Naive B cell (primary cell): ENCODE measurements at regions not wholly inside any gene's neighbourhood (a gene's known extent, or its start where the extent isn't known, plus 50 kb on each side); places are given as distances from the start of the nearest gene placed in this dataset.

Source experiments
- ATAC-seq, 2 donors: fragments of 150-1000 bp; cut with Tn5 transposase; 2 replicates each; pipeline ENCODE4 v1.10.0; 2021; ENCODE audit warnings: low read depth in 2 of 2, mild to moderate bottlenecking in 2 of 2, moderate library complexity in 2 of 2
- DNase-seq: peaks from one replicate; pipeline ENCODE4 v3.0.0; 2022
- H3K27ac Mint-ChIP-seq, 6 donors: one replicate each; pipeline ENCODE4 v1.8.0; 2020 to 2022; ENCODE audit warnings: mild to moderate bottlenecking in 6 of 6, mixed read lengths in 6 of 6, moderate library complexity in 5 of 6, inconsistent platforms in 2 of 6
- H3K27me3 Mint-ChIP-seq, 3 donors: one replicate each; pipeline ENCODE4 v1.8.0; 2021 to 2022; ENCODE audit warnings: mixed read lengths in 3 of 3, mild to moderate bottlenecking in 1 of 3
- H3K36me3 Mint-ChIP-seq, 2 donors: one replicate each; pipeline ENCODE4 v1.8.0; 2020 to 2022; ENCODE audit warnings: mixed read lengths in 2 of 2, inconsistent platforms in 1 of 2, mild to moderate bottlenecking in 1 of 2
- H3K4me1 Mint-ChIP-seq, 3 donors: one replicate each; pipeline ENCODE4 v1.8.0; 2020 to 2022; ENCODE audit warnings: mixed read lengths in 3 of 3, inconsistent platforms in 1 of 3, mild to moderate bottlenecking in 1 of 3, moderate library complexity in 1 of 3
- H3K4me3 Mint-ChIP-seq, 8 donors: one replicate each; pipeline ENCODE4 v1.8.0; 2020 to 2022; ENCODE audit warnings: mild to moderate bottlenecking in 8 of 8, mixed read lengths in 8 of 8, moderate library complexity in 8 of 8, inconsistent platforms in 2 of 8
- H3K9me3 Mint-ChIP-seq, 7 donors: one replicate each; pipeline ENCODE4 v1.8.0; 2020 to 2022; ENCODE audit warnings: mixed read lengths in 7 of 7, mild to moderate bottlenecking in 5 of 7, inconsistent platforms in 2 of 7, moderate library complexity in 1 of 7

DNA sequence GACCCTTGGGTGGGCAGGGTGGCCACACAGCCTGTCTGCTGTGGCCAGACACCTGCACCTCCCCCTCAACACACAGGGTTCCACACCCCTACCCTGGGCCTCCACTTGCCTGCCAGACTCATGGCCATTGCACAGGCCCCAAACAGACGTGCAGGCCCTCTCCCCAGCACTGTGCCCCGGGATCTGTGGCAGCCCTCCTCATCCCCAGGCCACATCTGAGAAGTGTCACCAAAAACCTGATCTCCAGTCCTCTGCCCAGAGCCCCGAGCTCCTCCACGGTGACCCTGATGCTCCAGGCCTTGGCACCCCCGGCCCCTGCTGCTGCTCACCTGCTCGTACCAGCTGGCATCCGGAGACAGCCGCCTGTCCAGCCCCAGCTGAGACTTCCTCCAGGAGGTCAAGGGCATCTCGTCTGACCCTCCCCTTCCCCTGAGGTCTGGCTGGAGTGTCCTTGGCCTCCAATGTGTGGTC is 160.1 kb downstream of the DLL1 start:
- Mint-ChIP-seq H3K36me3 (no peaks in the 10 kb centered on the region), H3K27ac (no peak overlapping the region), H3K9me3 (peaks cover 0 to 2% (median 0%) of the 10 kb centered on the region in 7 donors), H3K4me1 (peaks cover 3 to 16% (median 13%) of the 10 kb centered on the region in 3 donors), H3K4me3 (no peak overlapping the region), H3K27me3 (peaks cover 0 to 16% (median 3%) of the 10 kb centered on the region in 3 donors)
- ATAC-seq, result no peak
- DNase-seq, result no peak

GRCh38 chr6:170130201-170130621 is 160.7 kb downstream of the DLL1 start:
- Mint-ChIP-seq H3K9me3 (peaks cover 0 to 2% (median 0%) of the 10 kb centered on the region in 7 donors), H3K4me3 (no peak overlapping the region), H3K27me3 (peaks cover 0 to 16% (median 3%) of the 10 kb centered on the region in 3 donors), H3K27ac (no peak overlapping the region), H3K4me1 (peaks cover 3 to 16% (median 13%) of the 10 kb centered on the region in 3 donors), H3K36me3 (no peaks in the 10 kb centered on the region)
- ATAC-seq, result no peak
- no peak for DNase-seq

GRCh38 chr6:170129691-170130171 is 161.1 kb downstream of the DLL1 start:
- H3K4me3 Mint-ChIP-seq, result no peak overlapping the region
- peaks cover 3 to 16% (median 16%) of the 10 kb centered on the region in 3 donors for H3K4me1 Mint-ChIP-seq
- ATAC-seq (no peak), DNase-seq (no peak)
- peaks cover 0 to 16% (median 3%) of the 10 kb centered on the region in 3 donors for H3K27me3 Mint-ChIP-seq
- no peaks in the 10 kb centered on the region for H3K36me3 Mint-ChIP-seq
- H3K9me3 Mint-ChIP-seq, result peaks cover 0 to 2% (median 0%) of the 10 kb centered on the region in 7 donors
- H3K27ac Mint-ChIP-seq, result no peak overlapping the region

GRCh38 chr6:170128811-170129681 is 161.8 kb downstream of the DLL1 start:
- H3K27me3 Mint-ChIP-seq, result peaks cover 0 to 16% (median 3%) of the 10 kb centered on the region in 3 donors
- H3K27ac Mint-ChIP-seq, result no peak overlapping the region
- ATAC-seq (no peak), DNase-seq (no peak)
- no peaks in the 10 kb centered on the region for H3K36me3 Mint-ChIP-seq
- H3K4me1 Mint-ChIP-seq, result peaks cover 3 to 16% (median 16%) of the 10 kb centered on the region in 3 donors
- no peak overlapping the region for H3K4me3 Mint-ChIP-seq
- H3K9me3 Mint-ChIP-seq, result peaks cover 0 to 2% (median 0%) of the 10 kb centered on the region in 7 donors

DNA sequence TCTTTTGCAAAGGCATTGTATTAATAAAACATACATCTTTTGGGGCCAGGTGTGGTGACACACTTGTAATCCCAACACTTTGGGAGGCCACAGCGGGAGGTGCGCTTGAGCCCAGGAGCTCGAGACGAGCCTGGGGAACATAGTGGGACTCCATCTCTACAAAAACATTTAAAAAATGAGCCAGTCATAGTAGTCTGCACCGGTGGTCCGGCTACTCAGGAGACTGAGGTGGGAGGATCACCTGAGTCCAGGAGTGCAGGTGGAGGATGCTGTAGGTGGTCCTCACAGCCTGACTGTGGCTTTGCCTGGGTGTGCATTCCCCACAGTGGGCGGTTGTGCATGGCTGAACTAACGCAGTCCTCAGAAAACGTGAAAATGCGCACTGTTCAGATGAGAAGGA is 162.5 kb downstream of the DLL1 start:
- H3K36me3 Mint-ChIP-seq, result no peaks in the 10 kb centered on the region

DNA sequence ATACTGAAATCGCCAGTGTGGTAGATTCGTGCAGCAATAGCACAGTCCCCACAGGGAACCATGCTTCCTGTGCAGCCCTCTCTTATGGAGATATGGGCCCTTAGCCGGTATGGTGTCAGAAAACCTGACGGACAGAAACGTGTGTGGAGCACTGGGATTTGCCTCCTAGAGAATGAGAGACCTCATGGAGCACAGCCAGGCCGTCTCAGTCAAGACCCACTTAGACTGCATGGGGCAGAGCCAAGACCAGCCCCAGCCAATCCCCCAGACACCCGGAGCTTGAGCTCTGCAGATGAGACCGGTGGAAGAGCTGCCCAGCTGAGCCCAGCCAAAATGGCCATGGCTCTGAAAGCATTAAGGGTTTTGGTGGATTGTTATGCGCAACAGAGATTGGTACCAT is 163.7 kb downstream of the DLL1 start:
- H3K36me3 Mint-ChIP-seq, result no peaks in the 10 kb centered on the region
- H3K4me1 Mint-ChIP-seq, result peaks cover 3 to 16% (median 9%) of the 10 kb centered on the region in 3 donors
- ATAC-seq (no peak), DNase-seq (no peak)
- peaks cover 0 to 6% (median 0%) of the 10 kb centered on the region in 7 donors for H3K9me3 Mint-ChIP-seq
- H3K27ac Mint-ChIP-seq, result no peak overlapping the region
- H3K4me3 Mint-ChIP-seq, result no peak overlapping the region
- H3K27me3 Mint-ChIP-seq, result peaks cover 0 to 5% (median 4%) of the 10 kb centered on the region in 3 donors

More for the DNA sequence above, 162.5 kb downstream of the DLL1 start:
- ATAC-seq (no peak), DNase-seq (no peak)
- H3K9me3 Mint-ChIP-seq, result peaks cover 0 to 2% (median 0%) of the 10 kb centered on the region in 7 donors
- peaks cover 0 to 10% (median 3%) of the 10 kb centered on the region in 3 donors for H3K27me3 Mint-ChIP-seq
- peaks cover 3 to 16% (median 9%) of the 10 kb centered on the region in 3 donors for H3K4me1 Mint-ChIP-seq
- no peak overlapping the region for H3K4me3 Mint-ChIP-seq
- peak overlapping the region in 1 of 6 donors; percentile 69 for H3K27ac Mint-ChIP-seq

GRCh38 chr6:170125456-170126300 is 165.2 kb downstream of the DLL1 start:
- Mint-ChIP-seq H3K27ac (no peak overlapping the region), H3K4me1 (peaks cover 3 to 16% (median 9%) of the 10 kb centered on the region in 3 donors), H3K9me3 (peaks cover 3 to 20% (median 11%) of the 10 kb centered on the region in 7 donors), H3K27me3 (peaks cover 0 to 7% (median 5%) of the 10 kb centered on the region in 3 donors), H3K4me3 (no peak overlapping the region), H3K36me3 (peaks cover 6 to 13% of the 10 kb centered on the region in 2 donors)
- ATAC-seq (no peak), DNase-seq (no peak)

GRCh38 chr6:170124836-170125235 is 166.0 kb downstream of the DLL1 start:
- ATAC-seq (no peak), DNase-seq (no peak)
- Mint-ChIP-seq H3K9me3 (peaks cover 5 to 29% (median 19%) of the 10 kb centered on the region in 7 donors), H3K4me3 (no peak overlapping the region), H3K27ac (peak overlapping the region in 1 of 6 donors; percentile 70), H3K27me3 (peaks cover 0 to 7% (median 5%) of the 10 kb centered on the region in 3 donors), H3K36me3 (peaks cover 11 to 18% of the 10 kb centered on the region in 2 donors), H3K4me1 (peaks cover 3 to 16% (median 9%) of the 10 kb centered on the region in 3 donors)

DNA sequence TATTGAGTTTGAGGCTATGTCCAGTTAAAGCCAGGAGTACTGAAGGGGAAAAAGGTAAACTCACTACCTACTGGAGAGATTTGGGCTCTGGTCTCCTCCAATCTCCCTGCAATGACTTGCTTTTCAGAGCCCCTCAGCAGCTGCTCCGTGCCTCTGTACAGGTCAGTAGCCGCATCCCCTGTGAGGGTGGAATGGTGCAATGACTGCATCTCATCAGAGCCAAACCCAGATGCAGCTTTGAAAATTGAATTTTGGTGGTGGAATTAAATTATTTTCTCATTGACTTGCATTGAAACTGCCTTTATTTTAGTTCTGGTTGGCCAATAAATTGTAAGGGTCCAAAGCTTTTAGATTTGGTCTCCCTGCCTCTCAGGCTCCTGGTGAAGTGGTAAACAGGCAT is 166.7 kb downstream of the DLL1 start:
- Mint-ChIP-seq H3K27ac (no peak overlapping the region), H3K4me3 (no peak overlapping the region), H3K4me1 (peaks cover 3 to 16% (median 9%) of the 10 kb centered on the region in 3 donors), H3K9me3 (peaks cover 12 to 36% (median 26%) of the 10 kb centered on the region in 7 donors), H3K36me3 (peaks cover 13 to 18% of the 10 kb centered on the region in 2 donors), H3K27me3 (peaks cover 0 to 7% (median 5%) of the 10 kb centered on the region in 3 donors)
- no peak for ATAC-seq
- no peak for DNase-seq

DNA sequence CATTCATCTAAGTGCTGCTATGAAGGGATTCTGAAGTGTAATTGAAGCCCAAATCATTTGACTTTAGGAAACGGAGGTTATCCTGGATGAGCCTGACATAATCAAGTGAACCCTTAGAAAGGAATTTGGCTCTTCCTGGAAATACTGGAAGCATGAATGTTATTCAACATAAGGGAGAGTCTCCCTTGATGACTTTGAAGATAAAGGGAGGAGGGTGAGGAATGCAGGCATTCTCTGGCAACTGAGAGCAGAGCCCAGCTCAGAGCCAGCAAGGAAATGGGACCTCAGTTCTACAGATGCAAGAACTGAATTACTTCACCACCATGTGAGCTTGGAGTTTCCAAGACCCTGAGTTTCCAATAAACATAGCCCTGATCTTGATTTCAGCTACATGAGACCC is 168.2 kb downstream of the DLL1 start:
- Mint-ChIP-seq H3K27ac (no peak overlapping the region), H3K4me3 (no peak overlapping the region), H3K36me3 (peaks cover 13 to 18% of the 10 kb centered on the region in 2 donors), H3K9me3 (peaks cover 12 to 50% (median 26%) of the 10 kb centered on the region in 7 donors), H3K4me1 (peaks cover 3 to 16% (median 9%) of the 10 kb centered on the region in 3 donors), H3K27me3 (peaks cover 6 to 14% (median 13%) of the 10 kb centered on the region in 3 donors)
- DNase-seq (no peak), ATAC-seq (no peak)

DNA sequence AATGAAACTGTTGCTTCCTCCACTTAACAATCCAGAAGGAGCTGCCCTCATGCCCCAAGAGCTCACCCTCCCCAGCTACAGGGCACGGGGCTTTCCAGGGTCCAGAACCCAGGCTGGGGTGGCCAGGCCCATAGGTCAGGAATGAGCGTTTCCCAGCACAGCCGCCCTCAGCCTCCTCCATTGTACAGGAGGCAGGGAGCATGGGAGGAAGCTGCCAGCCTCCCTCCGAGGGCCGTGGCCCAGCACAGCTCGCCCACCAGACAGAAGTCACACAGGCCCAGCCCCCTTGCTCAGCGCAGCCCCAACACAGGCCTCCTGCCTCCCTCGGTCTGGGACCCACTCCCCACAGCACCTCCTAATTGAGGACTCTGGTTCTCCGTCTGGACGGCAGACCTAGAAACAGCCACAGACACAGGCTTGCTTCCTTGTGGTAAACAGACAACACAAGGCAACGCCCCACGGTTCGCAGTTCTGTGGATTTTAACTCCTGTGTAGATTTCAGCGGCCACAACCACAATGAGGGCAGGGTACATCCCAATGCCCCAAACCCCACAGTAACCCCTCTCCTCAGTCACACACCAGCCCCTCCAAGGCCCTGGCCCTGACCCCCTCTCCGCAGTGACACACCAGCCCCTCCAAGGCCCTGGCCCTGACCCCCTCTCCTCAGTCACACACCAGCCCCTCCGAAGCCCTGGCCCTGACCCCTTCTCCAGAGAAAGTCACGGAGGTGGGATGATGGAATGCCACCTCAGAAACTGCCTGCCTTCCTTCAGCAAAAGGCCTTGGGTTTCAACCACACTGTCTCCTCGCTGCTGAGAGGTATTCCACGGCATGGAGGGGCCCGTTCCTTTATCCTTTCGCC is 173.5 kb downstream of the DLL1 start:
- H3K36me3 Mint-ChIP-seq, result peaks cover 13 to 18% of the 10 kb centered on the region in 2 donors
- H3K4me3 Mint-ChIP-seq, result no peak overlapping the region
- H3K9me3 Mint-ChIP-seq, result peaks cover 12 to 45% (median 26%) of the 10 kb centered on the region in 7 donors
- no peak for DNase-seq
- H3K27me3 Mint-ChIP-seq, result peaks cover 9 to 29% (median 20%) of the 10 kb centered on the region in 3 donors
- H3K27ac Mint-ChIP-seq, result no peak overlapping the region
- H3K4me1 Mint-ChIP-seq, result no peaks in the 10 kb centered on the region
- no peak for ATAC-seq

DNA sequence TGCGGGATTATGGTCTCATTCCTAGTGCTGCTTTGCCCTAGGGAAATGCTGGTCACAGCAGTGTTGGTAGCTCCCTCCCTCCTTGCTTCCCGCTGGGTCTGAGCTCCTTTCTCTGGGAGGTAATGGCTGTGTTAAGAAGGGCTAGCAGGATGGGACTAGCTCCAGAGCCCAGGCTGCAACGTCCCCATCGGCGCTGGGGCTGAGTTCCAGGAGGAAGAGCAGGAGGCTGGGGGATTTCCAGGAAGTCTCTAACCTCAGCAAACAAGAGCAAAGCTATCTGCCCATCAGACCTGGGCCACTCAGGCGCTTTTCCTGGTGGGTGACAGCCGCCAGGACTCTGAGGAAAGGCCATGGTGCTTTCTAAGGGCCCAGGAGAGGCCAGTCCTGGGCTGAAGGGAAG is 174.2 kb downstream of the DLL1 start:
- DNase-seq (no peak), ATAC-seq (no peak)
- H3K27me3 Mint-ChIP-seq, result peaks cover 8 to 26% (median 20%) of the 10 kb centered on the region in 3 donors
- H3K4me3 Mint-ChIP-seq, result no peak overlapping the region
- peaks cover 13 to 14% of the 10 kb centered on the region in 2 donors for H3K36me3 Mint-ChIP-seq
- no peak overlapping the region for H3K27ac Mint-ChIP-seq
- H3K4me1 Mint-ChIP-seq, result no peaks in the 10 kb centered on the region
- H3K9me3 Mint-ChIP-seq, result peaks cover 10 to 39% (median 24%) of the 10 kb centered on the region in 7 donors
